ENCODE measurements at regions not wholly inside any gene's neighbourhood (a gene's known extent, or its start where the extent isn't known, plus 50 kb on each side); places are given as distances from the start of the nearest gene placed in this dataset.

DNA sequence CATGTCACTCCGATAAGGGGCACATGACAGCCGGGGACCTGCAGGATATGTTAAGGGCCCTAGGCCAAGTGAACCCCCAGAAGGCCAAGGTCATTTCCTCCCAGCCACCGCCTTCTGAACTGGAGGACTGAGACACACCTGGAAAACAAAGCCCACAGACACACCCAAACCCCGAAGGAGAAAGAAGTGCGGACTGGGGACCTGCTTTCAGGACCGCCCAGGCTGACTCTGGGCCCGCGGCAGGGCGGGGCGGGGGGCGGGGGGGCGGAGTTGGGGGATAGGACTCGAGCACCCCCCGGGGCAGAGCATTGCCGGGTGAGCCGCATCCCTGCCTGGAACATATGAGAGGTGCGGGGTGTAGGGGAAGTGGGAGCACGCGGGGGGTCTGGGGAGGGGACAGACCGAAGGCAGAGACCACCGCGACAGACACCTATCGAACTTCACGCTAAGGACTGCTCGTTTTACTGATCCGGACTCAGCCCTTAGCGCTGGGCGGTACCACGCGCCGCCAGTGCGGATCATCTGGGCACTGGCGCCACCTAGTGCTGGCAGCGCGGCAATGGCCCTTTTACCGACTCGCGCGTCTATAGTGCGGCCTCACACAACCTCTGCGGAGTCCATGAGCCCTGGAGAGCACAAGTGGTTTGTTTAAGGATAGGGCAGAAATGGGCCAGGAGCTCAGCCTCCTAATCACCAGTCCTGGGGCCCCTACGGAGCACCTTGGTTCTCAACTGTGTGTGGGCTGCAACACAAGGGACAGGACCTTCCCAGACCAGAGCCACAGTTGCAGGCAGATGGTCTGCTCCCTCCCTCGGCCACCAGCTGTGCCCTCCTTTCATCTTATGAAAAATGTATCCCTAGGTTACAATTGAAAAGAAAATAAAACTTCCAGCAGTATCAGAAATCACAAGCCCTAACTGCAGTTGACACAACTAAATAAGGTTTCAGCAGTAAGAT lies 157.6 kb downstream of the HERPUD2 start:
- TF ChIP-seq, protein P1, sequence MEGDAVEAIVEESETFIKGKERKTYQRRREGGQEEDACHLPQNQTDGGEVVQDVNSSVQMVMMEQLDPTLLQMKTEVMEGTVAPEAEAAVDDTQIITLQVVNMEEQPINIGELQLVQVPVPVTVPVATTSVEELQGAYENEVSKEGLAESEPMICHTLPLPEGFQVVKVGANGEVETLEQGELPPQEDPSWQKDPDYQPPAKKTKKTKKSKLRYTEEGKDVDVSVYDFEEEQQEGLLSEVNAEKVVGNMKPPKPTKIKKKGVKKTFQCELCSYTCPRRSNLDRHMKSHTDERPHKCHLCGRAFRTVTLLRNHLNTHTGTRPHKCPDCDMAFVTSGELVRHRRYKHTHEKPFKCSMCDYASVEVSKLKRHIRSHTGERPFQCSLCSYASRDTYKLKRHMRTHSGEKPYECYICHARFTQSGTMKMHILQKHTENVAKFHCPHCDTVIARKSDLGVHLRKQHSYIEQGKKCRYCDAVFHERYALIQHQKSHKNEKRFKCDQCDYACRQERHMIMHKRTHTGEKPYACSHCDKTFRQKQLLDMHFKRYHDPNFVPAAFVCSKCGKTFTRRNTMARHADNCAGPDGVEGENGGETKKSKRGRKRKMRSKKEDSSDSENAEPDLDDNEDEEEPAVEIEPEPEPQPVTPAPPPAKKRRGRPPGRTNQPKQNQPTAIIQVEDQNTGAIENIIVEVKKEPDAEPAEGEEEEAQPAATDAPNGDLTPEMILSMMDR (IDR thresholded peaks at IDR 0.05): peak; percentile 88 to 94 (median 90)
- no peak for TF ChIP-seq POLR2A (IDR thresholded peaks at IDR 0.05)
